GM12865 (cell line): ENCODE measurements at regions not wholly inside any gene's neighbourhood (a gene's known extent, or its start where the extent isn't known, plus 50 kb on each side); places are given as distances from the start of the nearest gene placed in this dataset.
"Not testable (repeated sequence)": the region's sequence is repeated elsewhere in the genome, so short reads cannot be mapped to it uniquely, and the experiment has no call there.

Experiments used
- DNase-seq: peaks from one replicate; pipeline ENCODE4 v3.0.0; 2010; ENCODE audit warnings: low read depth
- H3K4me3 ChIP-seq: 2 replicates; pipeline ENCODE4 v1.5.1; 2011; ENCODE audit warnings: mild to moderate bottlenecking, low read depth, low read length, control low read depth

- not testable (repeated sequence) for H3K4me3 ChIP-seq, DNase-seq
Observed at GRCh38 chr15:20048189-20048588, 493.4 kb downstream of the GOLGA6L6 start.

- H3K4me3 ChIP-seq, DNase-seq: not testable (repeated sequence)
Observed at GRCh38 chr15:20045165-20045564, 496.4 kb downstream of the GOLGA6L6 start.

GRCh38 chr15:20040691-20041090 is 500.9 kb downstream of the GOLGA6L6 start:
- not testable (repeated sequence) for H3K4me3 ChIP-seq, DNase-seq

- H3K4me3 ChIP-seq, DNase-seq: not testable (repeated sequence)
Observed at GRCh38 chr15:20025040-20025439, 516.6 kb downstream of the GOLGA6L6 start.

GRCh38 chr15:20022349-20022748 is 519.3 kb downstream of the GOLGA6L6 start:
- not testable (repeated sequence) for DNase-seq

GRCh38 chr15:20021351-20021750 is 520.2 kb downstream of the GOLGA6L6 start:
- not testable (repeated sequence) for DNase-seq, H3K4me3 ChIP-seq

More at GRCh38 chr15:20022349-20022748, 519.3 kb downstream of the GOLGA6L6 start:
- not testable (repeated sequence) for H3K4me3 ChIP-seq

GRCh38 chr15:20020588-20020987 is 521.0 kb downstream of the GOLGA6L6 start:
- not testable (repeated sequence) for H3K4me3 ChIP-seq, DNase-seq

- H3K4me3 ChIP-seq, DNase-seq: not testable (repeated sequence)
Observed at GRCh38 chr15:20019758-20020157, 521.8 kb downstream of the GOLGA6L6 start.

GRCh38 chr15:20017581-20017980 is 524.0 kb downstream of the GOLGA6L6 start:
- not testable (repeated sequence) for H3K4me3 ChIP-seq, DNase-seq

- H3K4me3 ChIP-seq = not testable (repeated sequence)
Observed at GRCh38 chr15:20016941-20017340, 524.7 kb downstream of the GOLGA6L6 start.

GRCh38 chr15:20012837-20013236 is 528.8 kb downstream of the GOLGA6L6 start:
- H3K4me3 ChIP-seq, DNase-seq: not testable (repeated sequence)

More at GRCh38 chr15:20016941-20017340, 524.7 kb downstream of the GOLGA6L6 start:
- DNase-seq = not testable (repeated sequence)

- not testable (repeated sequence) for DNase-seq, H3K4me3 ChIP-seq
Observed at GRCh38 chr15:20010759-20011158, 530.8 kb downstream of the GOLGA6L6 start.

- not testable (repeated sequence) for DNase-seq, H3K4me3 ChIP-seq
Observed at GRCh38 chr15:20009619-20010018, 532.0 kb downstream of the GOLGA6L6 start.

- not testable (repeated sequence) for H3K4me3 ChIP-seq, DNase-seq
Observed at GRCh38 chr15:20007338-20007737, 534.3 kb downstream of the GOLGA6L6 start.

- not testable (repeated sequence) for H3K4me3 ChIP-seq, DNase-seq
Observed at GRCh38 chr15:20003471-20003870, 538.1 kb downstream of the GOLGA6L6 start.

GRCh38 chr15:20002560-20002959 is 539.0 kb downstream of the GOLGA6L6 start:
- not testable (repeated sequence) for DNase-seq, H3K4me3 ChIP-seq

- not testable (repeated sequence) for H3K4me3 ChIP-seq, DNase-seq
Observed at GRCh38 chr15:19996574-19997194, 544.9 kb downstream of the GOLGA6L6 start.

GRCh38 chr15:19995296-19995695 is 546.3 kb downstream of the GOLGA6L6 start:
- not testable (repeated sequence) for DNase-seq, H3K4me3 ChIP-seq
